ENCODE measurements at regions not wholly inside any gene's neighbourhood (a gene's known extent, or its start where the extent isn't known, plus 50 kb on each side); places are given as distances from the start of the nearest gene placed in this dataset.
"Not testable (repeated sequence)": the region's sequence is repeated elsewhere in the genome, so short reads cannot be mapped to it uniquely, and the experiment has no call there.

DNA sequence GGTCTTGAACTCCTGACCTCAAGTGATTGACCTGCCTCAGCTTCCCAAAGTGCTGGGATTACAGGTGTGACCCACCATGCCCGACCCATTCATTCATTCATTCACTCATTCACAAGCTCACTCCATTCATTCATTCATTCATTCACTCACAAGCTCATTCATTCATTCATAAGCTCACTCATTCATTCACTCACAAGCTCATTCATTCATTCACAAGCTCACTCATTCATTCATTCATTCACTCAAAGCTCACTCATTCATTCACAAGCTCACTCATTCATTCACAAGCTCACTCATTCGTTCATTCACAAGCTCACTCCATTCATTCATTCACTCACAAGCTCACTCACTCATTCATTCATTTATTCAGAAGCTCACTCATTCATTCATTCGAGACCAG is 198.6 kb downstream of the SHOX start:
- DNase-seq: no peak

DNA sequence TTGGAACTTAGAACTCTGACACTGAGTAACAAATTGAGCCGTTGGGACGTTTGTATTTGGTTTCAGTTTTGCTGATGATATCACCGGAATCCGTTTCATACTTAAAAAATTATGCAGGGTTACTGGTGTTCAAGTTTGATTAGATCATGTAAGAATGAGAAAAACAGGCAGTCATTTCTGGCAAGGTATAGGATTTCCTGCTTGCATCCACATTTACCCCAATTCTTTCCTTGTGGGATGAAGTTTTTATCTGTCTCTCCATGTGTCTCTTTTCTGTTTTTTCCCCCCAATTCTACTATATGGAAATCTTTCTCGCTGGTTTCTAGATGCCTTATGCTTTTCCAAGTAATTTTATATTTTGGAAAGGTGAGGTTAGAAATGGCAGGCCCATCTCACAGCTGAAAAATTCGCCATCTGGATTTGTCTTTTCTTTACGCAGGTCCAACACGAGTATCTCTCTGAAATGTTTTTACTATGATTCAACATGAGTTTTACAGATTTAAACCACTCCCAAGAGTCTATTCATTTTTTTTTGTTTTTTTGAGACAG is 197.9 kb downstream of the SHOX start:
- no peak for DNase-seq

DNA sequence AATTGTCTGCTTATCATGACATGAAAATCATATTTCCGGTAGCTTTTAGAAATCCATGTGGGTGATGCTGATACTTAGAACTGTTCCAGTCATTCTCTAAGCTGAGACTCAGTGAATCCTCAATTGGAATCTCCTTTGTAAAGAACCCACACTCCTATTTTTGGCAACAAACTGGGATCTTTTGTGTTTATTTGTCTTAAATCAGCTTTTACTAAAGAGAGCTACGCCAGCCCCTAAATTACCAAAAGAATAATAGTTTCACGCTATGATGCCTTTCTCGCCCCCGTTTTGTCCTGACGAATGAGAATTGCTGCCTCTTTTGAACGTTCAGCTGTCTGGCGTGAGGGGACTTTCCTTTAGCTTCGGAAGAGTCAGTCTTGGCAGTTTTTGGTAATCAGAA is 195.9 kb downstream of the SHOX start:
- DNase-seq: no peak

DNA sequence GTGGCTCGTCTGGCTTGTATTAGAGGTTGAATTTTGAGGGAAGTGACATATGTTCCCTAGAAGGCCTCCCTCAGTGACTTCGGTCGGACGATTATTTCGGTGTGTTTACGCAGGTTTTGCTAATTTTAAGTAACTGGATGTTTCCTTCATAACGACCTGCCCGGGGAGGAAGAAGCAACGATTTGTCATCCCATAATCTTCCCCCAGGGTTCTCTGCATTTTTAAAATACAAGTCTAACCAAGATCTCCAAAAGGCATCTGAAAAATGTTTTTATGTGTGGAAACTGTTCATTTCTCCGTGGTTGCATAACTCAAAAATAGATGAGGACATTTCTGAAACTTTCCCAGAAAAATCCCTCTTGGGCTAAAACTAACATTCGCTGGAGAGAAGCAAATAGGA is 195.4 kb downstream of the SHOX start:
- DNase-seq: no peak

DNA sequence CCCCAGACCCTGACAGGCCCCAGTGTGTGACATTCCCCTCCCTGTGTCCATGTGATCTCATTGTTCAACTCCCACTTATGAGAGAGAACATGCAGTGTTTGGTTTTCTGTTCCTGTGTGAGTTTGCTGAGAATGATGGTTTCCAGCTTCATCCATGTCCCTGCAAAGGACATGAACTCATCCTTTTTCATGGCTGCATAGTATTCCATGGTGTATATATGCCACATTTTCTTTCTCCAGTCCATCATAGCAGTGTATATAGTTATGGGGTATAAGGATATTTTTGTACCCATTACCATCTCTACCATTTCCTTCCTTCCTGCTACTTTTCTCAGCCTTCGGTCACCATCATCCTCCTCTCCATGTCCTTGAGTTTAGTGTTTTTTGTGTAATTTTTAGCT is 192.5 kb downstream of the SHOX start:
- not testable (repeated sequence) for DNase-seq

DNA sequence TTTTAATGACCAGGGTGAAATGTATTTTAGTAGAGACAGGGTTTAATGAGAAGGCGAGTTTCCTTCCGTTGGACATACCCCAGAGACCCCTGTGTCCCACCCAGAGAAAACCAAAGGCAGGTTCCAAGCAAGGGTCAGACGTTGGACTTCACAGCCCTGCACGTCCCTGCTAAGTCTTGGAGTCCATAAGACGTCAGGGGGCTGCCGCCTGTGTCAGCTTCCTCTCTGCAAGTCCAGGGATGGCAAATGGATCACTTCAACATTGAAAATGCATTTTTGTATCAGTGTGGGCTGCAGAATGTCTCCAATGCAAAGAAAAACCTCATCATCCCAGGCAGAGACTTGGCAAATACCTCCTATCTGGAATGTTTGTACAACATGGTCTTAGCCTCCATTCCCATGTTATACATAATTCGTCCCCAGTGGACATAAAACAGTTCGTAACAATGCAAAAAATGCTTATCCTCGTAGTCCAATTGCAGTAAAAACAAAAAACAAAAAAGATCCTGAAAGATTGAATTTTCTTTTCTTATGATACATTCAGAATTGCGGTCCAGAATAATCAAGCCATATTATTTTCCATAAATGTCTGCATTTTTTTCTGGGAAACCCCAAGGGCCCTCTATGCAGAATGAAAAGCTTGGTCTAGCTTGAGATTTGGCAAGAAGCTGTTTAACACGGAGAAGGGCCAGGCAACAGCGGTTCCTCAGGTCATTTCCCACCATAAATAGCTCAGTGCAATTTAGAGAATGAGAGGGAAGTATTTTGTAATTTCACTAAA is 190.9 kb downstream of the SHOX start:
- no peak for DNase-seq

DNA sequence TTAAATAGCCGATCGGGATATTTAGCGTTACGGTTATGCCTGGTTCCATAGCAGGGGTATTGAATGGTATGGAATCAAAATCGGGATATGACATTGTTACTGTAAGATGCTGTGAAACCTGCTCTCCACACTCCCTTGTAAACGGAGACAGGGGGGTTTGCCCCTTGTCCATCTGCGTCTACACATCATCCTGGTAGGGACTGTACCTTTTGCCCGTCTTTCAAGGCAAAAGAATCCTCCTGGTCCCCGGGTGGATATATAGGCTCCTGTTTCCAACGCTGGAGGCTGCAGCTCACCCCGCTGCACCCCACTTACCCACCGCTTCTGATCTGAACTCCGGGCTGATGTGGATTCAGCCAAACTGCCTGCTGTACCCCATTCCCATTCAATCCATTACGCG is 189.1 kb downstream of the SHOX start:
- no peak for DNase-seq

DNA sequence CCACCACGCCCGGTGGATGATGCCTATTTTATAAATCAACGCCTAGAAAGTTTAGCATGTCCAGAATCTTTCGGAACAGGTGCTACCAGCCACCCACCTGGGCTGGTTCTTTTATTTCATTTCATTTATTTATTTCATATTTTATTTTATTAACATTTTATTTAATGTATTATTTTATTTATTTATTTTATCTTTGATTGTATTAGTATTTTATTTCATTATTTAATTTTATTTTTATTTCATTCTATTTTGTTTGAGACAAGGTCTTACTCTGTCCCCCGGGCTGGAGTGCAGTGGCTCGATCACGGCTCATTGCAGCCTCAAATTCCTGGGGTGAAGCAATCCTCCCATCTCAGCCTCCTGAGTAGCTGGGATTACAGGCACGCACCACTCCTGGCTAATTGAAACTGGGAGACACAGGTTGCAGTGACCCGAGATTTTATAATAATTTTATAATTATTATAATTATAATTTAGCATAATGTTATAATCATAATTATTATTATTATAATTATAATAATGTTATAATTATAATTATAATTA is 187.2 kb downstream of the SHOX start:
- DNase-seq: no peak

DNA sequence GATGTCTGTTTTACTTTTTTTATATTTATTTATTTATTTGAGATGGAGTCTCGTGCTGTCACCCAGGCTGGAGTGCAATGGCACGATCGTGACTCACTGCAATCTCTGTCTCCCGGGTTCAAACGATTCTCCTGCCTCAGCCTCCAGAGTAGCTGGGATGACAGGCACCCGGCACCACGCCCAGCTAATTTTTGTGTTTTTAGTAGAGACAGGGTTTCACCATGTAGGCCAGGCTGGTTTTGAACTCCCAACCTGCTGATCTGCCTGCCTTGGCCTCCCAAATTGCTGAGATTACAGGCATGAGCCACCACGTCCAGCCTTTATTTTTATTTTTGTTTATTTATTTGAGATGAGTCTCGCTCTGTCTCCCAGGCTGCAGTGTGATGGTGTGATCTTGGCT is 186.6 kb downstream of the SHOX start:
- not testable (repeated sequence) for DNase-seq

DNA sequence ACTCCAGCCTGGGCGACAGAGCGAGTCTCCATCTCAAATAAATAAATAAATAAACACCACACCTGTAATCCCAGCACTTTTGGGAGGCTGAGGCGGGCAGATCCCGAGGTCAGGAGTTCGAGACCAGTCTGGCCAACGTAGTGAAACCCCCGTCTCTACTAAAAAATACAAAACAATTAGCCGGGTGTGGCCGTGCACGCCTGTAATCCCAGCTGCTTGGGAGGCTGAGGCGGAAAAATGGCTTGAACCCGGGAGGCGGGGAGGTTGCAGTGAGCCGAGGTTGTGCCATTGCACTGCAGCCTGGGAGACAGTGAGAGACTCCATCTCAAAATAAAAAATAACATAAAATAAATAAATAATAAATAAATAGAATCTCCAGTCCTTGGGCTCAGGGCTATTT is 185.8 kb downstream of the SHOX start:
- no peak for DNase-seq

DNA sequence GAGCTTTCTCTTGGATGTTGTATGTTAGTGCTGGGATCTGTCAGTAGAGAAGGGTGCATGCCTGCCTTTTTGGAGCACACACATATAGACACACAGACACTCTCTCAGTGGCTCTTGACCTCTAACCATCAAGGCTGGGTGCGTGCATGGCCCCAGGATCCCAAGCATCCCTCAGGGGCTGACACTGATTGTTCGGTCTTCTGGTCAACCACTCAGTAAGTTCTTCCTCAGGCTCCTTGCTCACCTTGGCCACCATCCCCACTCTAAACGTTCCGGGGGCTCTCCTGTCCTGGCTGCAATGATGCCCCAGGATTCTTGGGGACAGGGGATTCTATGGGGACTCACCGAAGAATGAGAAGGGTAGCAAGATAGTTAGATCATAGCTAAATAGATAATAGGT is 179.6 kb downstream of the SHOX start:
- no peak for DNase-seq

DNA sequence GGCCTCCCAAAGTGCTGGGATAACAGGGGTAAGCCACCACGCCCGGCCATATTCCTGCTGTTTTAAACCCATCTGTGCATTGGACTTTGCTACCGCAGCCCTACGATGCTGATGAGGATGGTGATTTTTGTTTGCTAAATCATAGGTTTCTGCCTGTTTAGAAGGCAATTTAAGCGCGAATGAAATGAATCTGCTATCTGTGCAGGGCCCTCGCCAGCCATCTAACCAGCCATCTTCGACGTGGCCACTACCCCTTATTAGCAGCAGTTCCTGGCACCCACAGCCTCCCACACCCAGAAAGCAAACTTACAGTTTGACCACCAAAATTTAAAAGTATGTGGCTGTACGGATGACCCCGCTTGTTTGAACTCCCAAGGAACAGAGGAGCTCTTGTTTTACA is 178.5 kb downstream of the SHOX start:
- DNase-seq: no peak

DNA sequence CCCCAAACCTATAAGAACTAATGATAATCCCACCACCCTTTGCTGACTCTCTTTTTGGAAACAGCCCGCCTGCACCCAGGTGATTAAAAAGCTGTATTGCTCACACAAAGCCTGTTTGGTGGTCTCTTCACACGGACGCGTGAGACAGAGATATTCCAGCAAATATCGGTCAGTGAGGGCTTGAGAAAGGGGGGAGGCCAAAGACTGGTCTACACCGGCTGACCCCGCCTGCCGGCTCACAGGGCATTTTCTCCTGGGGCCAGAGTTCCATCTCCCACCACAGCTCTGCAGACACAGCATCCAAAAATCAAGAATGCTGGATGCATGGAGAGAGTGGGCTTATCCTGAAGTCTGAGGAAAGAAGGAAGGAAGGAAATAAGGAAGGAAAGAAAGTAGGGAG is 176.0 kb downstream of the SHOX start:
- DNase-seq: no peak

DNA sequence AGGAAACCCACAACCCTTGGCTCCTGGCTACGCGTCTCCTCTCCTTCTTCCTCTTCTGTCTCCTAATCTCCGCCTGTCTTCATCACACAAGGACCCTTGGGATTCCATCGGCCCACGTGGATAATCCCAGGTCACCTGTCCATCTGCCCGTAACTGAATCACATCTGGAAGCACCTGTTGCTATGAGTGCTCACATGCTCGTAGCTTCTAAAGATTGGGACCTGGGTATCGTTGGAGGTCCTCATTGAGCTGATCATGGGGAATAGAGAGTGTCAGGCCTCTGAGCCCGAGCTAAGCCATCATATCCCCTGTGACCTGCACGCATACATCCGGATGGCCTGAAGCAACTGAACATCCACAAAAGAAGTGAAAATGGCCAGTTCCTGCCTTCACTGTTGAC is 175.4 kb downstream of the SHOX start:
- DNase-seq: no peak

DNA sequence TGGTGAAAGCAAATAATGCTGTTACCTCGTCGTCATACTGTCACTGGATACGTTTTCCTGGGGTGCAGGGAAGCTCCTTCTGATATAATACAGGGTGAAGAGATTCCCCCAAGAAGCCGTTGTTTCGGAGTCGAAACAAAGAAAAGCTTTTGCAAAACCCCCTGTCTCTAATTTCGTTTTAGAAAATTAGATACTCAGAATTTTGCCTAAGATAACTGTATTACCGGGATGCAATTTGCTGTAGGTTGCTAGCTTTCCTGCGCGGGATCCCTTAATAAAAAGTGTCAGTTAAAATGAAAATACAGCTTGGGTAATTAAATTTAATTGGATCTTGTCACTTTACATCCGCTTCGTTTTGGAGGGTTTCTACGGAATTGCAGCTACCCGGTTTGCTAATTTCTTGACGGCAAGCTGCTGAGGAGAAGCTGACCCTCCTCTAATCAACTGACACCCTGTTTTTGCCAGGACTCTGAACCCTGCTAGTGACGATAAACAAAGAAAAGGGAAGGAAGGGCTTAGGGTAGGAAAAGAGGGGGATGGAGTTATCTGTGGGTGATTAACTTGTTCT is 174.6 kb downstream of the SHOX start:
- no peak for DNase-seq

DNA sequence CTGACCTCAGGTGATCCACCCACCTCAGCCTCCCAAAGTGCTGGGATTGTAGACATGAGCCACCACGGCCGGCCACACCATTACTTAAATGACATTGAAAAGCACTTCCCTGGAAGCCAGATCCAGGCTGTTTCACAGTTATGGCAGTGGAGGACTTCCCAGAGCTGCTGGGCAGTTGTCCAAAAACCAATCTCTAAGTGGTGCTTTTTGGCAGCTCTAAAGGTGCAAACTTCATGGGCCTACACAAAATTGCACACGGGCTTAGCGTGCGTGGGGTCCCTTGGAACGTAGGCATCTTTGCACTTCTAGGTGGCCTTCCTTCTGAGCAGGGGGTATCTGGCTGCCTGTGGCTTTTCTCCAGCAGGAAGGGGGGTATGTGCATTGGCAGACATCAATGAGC is 172.3 kb downstream of the SHOX start:
- DNase-seq: no peak

DNA sequence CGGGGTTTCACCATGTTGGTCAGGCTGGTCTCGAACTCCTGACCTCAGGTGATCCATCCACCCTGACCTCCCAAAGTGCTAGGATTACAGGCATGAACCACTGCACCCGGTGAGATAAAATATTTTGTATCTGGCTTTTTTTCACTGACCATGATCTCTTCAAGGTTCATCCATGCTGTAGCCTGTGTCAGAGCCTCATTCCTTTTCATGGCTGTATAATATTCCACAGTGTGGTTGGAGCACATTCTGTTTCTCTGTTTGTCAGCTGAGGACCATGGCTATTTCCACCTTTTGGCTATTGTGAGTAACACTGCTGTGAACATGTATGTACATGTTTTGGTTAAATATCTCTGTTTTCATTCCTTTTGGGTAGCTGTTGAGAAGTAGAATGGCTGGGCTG is 169.2 kb downstream of the SHOX start:
- DNase-seq: no peak

DNA sequence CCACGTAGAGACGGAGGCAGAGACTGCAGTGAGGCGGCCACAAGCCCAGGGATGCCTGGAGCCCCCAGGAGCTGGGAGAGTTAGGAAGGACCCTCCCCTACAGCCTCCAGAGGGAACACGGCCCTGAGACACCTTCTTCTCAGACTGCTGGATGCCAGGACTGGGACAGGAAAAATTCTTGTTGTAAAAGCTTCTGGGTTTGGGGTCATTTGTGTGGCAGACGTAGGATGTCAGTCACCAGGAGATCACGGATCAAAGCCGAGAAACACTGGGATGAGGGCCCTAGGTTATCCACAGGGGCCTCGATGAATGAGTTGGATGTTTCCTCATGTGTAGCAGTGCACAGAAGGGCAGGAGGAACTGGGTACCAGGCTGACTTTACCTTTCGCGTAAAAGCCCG is 163.7 kb downstream of the SHOX start:
- no peak for DNase-seq

DNA sequence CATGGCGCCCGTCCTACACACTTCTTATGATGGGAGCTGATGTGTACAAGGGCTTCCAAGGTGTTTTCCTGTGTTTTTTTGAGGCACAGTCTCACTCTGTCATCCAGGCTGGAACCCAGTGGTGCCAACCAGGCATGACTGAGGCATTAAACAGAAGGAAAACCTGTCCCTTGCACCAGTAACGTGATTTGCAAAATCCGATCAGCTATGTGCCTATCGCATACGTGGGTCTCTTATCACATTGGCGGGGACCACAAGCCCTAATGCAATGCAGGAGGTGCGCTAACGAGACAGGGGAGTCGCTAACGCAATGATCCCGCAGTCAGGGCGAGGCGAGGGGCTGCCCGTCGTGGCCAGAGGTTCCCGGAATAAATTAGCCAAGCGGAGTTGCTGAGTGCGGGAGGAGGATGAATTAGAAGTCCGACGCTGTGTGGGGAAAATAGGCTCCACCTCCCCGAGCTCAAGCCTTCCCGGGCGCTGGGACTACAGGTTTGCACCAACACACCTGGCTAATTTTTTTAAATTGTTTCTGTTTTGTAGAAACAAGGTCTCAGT is 162.7 kb downstream of the SHOX start:
- DNase-seq: no peak

DNA sequence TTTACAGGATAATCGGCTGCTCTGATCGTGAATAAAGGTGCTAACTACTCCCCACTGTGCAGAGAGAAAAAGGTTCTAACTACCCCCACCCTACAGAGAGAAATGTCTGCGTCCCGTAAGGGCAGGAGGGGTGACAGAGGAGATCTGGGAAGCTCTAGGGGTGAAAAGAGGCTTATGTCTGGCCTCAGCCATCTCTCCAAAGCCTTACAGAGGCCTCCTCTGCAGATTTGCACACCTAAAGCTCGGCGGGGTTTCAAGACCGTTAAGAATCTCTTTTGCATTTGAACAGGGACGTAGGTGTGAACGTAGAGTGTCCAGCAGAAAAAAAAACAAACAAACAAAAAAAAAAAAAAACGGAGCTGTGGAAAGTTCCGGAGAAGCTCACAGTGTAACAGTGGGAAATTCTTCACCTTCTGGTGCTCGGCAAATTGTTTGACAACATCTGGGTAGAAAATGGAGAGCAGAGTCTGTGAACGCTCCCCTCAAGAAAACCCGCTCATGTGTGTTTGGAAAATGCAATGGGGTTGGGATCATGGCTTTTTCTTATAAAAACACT is 161.0 kb downstream of the SHOX start:
- no peak for DNase-seq

DNA sequence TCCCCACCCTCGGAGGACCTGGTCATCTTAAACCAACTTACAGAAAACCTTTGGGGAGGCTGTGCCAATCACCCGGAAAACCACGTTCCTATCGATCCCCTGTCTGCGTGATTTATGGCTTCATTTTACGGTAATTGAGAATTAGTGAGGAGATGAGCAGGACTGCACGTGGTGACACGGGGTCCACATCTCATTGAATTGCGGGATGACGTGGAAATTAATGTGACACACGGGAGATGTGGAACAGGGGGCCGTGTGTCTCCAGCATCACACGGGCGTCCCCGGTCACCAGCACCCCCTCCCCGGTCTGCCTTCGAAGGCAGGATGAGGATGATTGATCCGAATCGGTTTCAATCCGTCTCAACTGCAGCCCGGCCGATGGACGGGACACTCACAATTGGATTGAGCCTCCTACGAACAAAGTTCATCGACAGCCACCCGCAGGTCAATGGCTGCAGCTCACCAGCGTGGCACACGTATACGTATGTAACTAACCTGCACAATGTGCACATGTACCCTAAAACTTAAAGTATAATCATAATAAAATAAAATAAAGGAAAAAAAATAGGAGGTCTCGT is 160.3 kb downstream of the SHOX start:
- no peak for DNase-seq

DNA sequence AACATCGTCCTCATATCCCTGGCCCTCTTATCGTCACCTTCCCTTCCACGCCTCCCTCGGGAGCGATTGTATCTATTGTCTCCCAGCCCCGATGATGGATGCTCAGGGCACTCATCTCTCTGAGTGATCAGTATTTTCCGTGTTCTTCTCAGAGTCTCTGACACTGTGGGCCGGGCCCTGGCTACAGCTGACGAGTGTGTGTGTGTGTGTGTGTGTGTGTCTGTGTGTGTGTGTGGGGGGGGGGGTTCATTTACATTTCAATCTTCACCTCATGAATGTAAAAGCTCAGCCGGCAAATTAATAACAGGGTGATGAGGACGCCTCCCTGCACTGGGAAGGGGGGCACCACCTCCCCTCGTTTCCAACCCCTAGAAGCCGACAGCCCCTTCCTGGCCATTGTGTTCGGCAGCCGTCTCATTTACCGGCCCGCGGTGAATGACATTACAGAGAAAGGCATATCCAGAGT is 159.5 kb downstream of the SHOX start:
- DNase-seq: no peak

DNA sequence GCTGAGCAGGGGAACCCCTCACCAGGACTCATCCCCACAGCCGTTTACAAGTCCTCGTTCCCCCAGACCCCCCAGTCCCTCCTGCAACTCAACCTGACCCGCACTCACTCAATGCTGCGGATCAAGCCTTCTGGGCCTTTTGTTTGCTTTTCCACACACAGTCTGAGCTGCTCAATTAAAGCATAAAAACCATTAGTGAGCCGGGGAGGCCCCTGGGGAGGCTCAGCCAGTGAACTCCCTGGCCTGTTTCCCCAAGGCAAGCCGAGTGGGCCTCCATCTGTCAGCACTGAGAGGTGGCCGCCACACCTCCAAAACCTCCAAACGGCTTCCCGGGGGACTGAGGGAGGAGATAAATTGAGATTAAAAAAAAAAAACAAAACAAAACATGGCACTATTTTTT is 158.5 kb downstream of the SHOX start:
- DNase-seq: no peak

Data from MV-4-11 (cell line).